GM19452 (cell line): ENCODE measurements at regions not wholly inside any gene's neighbourhood (a gene's known extent, or its start where the extent isn't known, plus 50 kb on each side); places are given as distances from the start of the nearest gene placed in this dataset.
"Not testable (repeated sequence)": the region's sequence is repeated elsewhere in the genome, so short reads cannot be mapped to it uniquely, and the experiment has no call there.

Experiments
- ATAC-seq: cut with Tn5 transposase; IDR thresholded peaks from one replicate; pipeline ENCODE4 v1.9.1; 2021; ENCODE audit not compliant: unreplicated experiment

- not testable (repeated sequence) for ATAC-seq
Observed at GRCh38 chr2:89756616-89757015, 1065.1 kb downstream of the RPIA start.

GRCh38 chr2:89758332-89759026, 1067.0 kb downstream of the RPIA start:
- ATAC-seq, result not testable (repeated sequence)

- ATAC-seq, result not testable (repeated sequence)
Observed at GRCh38 chr2:89760762-89761161, 1069.3 kb downstream of the RPIA start.

GRCh38 chr2:89761171-89761570, 1069.7 kb downstream of the RPIA start:
- not testable (repeated sequence) for ATAC-seq

GRCh38 chr2:89761863-89762262, 1070.4 kb downstream of the RPIA start:
- not testable (repeated sequence) for ATAC-seq

- ATAC-seq, result not testable (repeated sequence)
Observed at GRCh38 chr2:89762461-89763253, 1071.2 kb downstream of the RPIA start.

GRCh38 chr2:89763254-89763580, 1071.7 kb downstream of the RPIA start:
- ATAC-seq, result no peak

- no peak for ATAC-seq
Observed at GRCh38 chr2:89763581-89764485, 1072.4 kb downstream of the RPIA start.

- ATAC-seq, result not testable (repeated sequence)
Observed at GRCh38 chr2:89764571-89765360, 1073.3 kb downstream of the RPIA start.

GRCh38 chr2:89765361-89765718, 1073.9 kb downstream of the RPIA start:
- ATAC-seq, result not testable (repeated sequence)

- ATAC-seq, result not testable (repeated sequence)
Observed at GRCh38 chr2:89766141-89766990, 1074.9 kb downstream of the RPIA start.

- not testable (repeated sequence) for ATAC-seq
Observed at GRCh38 chr2:89767058-89767457, 1075.6 kb downstream of the RPIA start.

GRCh38 chr2:89767572-89768435, 1076.3 kb downstream of the RPIA start:
- ATAC-seq, result no peak

- no peak for ATAC-seq
Observed at GRCh38 chr2:89775885-89776284, 1084.4 kb downstream of the RPIA start.

GRCh38 chr2:89780318-89780717, 1088.8 kb downstream of the RPIA start:
- no peak for ATAC-seq

GRCh38 chr2:89781962-89782361, 1090.5 kb downstream of the RPIA start:
- ATAC-seq, result no peak

- ATAC-seq, result no peak
Observed at GRCh38 chr2:89784960-89785359, 1093.5 kb downstream of the RPIA start.

- not testable (repeated sequence) for ATAC-seq
Observed at GRCh38 chr2:89785528-89785927, 1094.1 kb downstream of the RPIA start.

- ATAC-seq, result not testable (repeated sequence)
Observed at GRCh38 chr2:89786642-89787041, 1095.2 kb downstream of the RPIA start.
